COLO668 (cell line): ENCODE measurements at regions not wholly inside any gene's neighbourhood (a gene's known extent, or its start where the extent isn't known, plus 50 kb on each side); places are given as distances from the start of the nearest gene placed in this dataset.

Experiments used
- DNase-seq: peaks from one replicate; lab custom pipeline; 2025; ENCODE audit not compliant: unreplicated experiment; lab: John Stamatoyannopoulos, UW

GRCh38 chr4:181692965-181693364 is 550.2 kb upstream of the TENM3 start:
- no peak for DNase-seq

GRCh38 chr4:181693517-181693916 is 549.7 kb upstream of the TENM3 start:
- DNase-seq = no peak

GRCh38 chr4:181698221-181698620 is 545.0 kb upstream of the TENM3 start:
- no peak for DNase-seq

GRCh38 chr4:181701214-181701613 is 542.0 kb upstream of the TENM3 start:
- no peak for DNase-seq

GRCh38 chr4:181701894-181702293 is 541.3 kb upstream of the TENM3 start:
- no peak for DNase-seq

GRCh38 chr4:181702864-181703495 is 540.2 kb upstream of the TENM3 start:
- no peak for DNase-seq

GRCh38 chr4:181710143-181710542 is 533.1 kb upstream of the TENM3 start:
- DNase-seq = no peak

GRCh38 chr4:181711387-181711786 is 531.8 kb upstream of the TENM3 start:
- DNase-seq = no peak

- DNase-seq = no peak
These were observed 514.8 kb upstream of the TENM3 start for GRCh38 chr4:181728305-181728966.

- DNase-seq = no peak
These were observed 511.3 kb upstream of the TENM3 start for GRCh38 chr4:181731900-181732299.

- no peak for DNase-seq
These were observed 505.5 kb upstream of the TENM3 start for GRCh38 chr4:181737744-181738143.

GRCh38 chr4:181739031-181739430 is 504.2 kb upstream of the TENM3 start:
- no peak for DNase-seq

- DNase-seq = no peak
These were observed 501.7 kb upstream of the TENM3 start for GRCh38 chr4:181741513-181741912.

GRCh38 chr4:181745933-181746625 is 497.1 kb upstream of the TENM3 start:
- DNase-seq = no peak

GRCh38 chr4:181748581-181748980 is 494.6 kb upstream of the TENM3 start:
- DNase-seq = no peak

GRCh38 chr4:181752516-181752915 is 490.7 kb upstream of the TENM3 start:
- DNase-seq = no peak

- DNase-seq = no peak
These were observed 490.0 kb upstream of the TENM3 start for GRCh38 chr4:181753207-181753606.

- DNase-seq = no peak
These were observed 487.4 kb upstream of the TENM3 start for GRCh38 chr4:181755846-181756245.

GRCh38 chr4:181756451-181757095 is 486.6 kb upstream of the TENM3 start:
- no peak for DNase-seq

- DNase-seq = no peak
These were observed 486.1 kb upstream of the TENM3 start for GRCh38 chr4:181757098-181757497.

GRCh38 chr4:181757910-181758660 is 485.1 kb upstream of the TENM3 start:
- no peak for DNase-seq
